HG03103 (cell line): ENCODE measurements at regions not wholly inside any gene's neighbourhood (a gene's known extent, or its start where the extent isn't known, plus 50 kb on each side); places are given as distances from the start of the nearest gene placed in this dataset.
"Not testable (repeated sequence)": the region's sequence is repeated elsewhere in the genome, so short reads cannot be mapped to it uniquely, and the experiment has no call there.

Experiments
- ATAC-seq: cut with Tn5 transposase; IDR thresholded peaks from one replicate; pipeline ENCODE4 v1.9.1; 2021; ENCODE audit warnings: low read depth; ENCODE audit not compliant: unreplicated experiment

GRCh38 chr3:181969925-181970324 is 258.2 kb downstream of the SOX2 start:
- no peak for ATAC-seq

- ATAC-seq = no peak
These were observed 259.7 kb downstream of the SOX2 start for GRCh38 chr3:181971424-181971823.

GRCh38 chr3:181974198-181974597 is 262.5 kb downstream of the SOX2 start:
- no peak for ATAC-seq

GRCh38 chr3:181976526-181976925 is 264.8 kb downstream of the SOX2 start:
- ATAC-seq = no peak

GRCh38 chr3:181985386-181985785 is 273.7 kb downstream of the SOX2 start:
- no peak for ATAC-seq

- ATAC-seq = no peak
These were observed 276.0 kb downstream of the SOX2 start for GRCh38 chr3:181987736-181988135.

- ATAC-seq = peak; percentile 5
These were observed 287.1 kb downstream of the SOX2 start for GRCh38 chr3:181998828-181999227.

GRCh38 chr3:181999314-181999713 is 287.6 kb downstream of the SOX2 start:
- ATAC-seq = peak; percentile 71

GRCh38 chr3:182000447-182000846 is 288.7 kb downstream of the SOX2 start:
- no peak for ATAC-seq

GRCh38 chr3:182005219-182005618 is 293.5 kb downstream of the SOX2 start:
- no peak for ATAC-seq

- ATAC-seq = no peak
These were observed 294.0 kb downstream of the SOX2 start for GRCh38 chr3:182005701-182006100.

- no peak for ATAC-seq
These were observed 294.7 kb downstream of the SOX2 start for GRCh38 chr3:182006431-182006830.

GRCh38 chr3:182007441-182007840 is 295.7 kb downstream of the SOX2 start:
- ATAC-seq = no peak

- ATAC-seq = no peak
These were observed 306.6 kb downstream of the SOX2 start for GRCh38 chr3:182018361-182018760.

GRCh38 chr3:182019926-182020325 is 308.2 kb downstream of the SOX2 start:
- ATAC-seq = no peak

- ATAC-seq = no peak
These were observed 312.1 kb downstream of the SOX2 start for GRCh38 chr3:182023843-182024242.

- no peak for ATAC-seq
These were observed 315.6 kb downstream of the SOX2 start for GRCh38 chr3:182027366-182027765.

GRCh38 chr3:182028081-182028480 is 316.4 kb downstream of the SOX2 start:
- ATAC-seq = no peak

GRCh38 chr3:182034231-182034630 is 322.5 kb downstream of the SOX2 start:
- not testable (repeated sequence) for ATAC-seq

GRCh38 chr3:182035324-182035723 is 323.6 kb downstream of the SOX2 start:
- ATAC-seq = no peak

GRCh38 chr3:182036382-182036781 is 324.7 kb downstream of the SOX2 start:
- ATAC-seq = no peak

- no peak for ATAC-seq
These were observed 330.1 kb downstream of the SOX2 start for GRCh38 chr3:182041668-182042291.

- ATAC-seq = no peak
These were observed 334.0 kb downstream of the SOX2 start for GRCh38 chr3:182045736-182046135.
